SK-N-SH (cell line): ENCODE measurements at regions not wholly inside any gene's neighbourhood (a gene's known extent, or its start where the extent isn't known, plus 50 kb on each side); places are given as distances from the start of the nearest gene placed in this dataset.

Source experiments
- CTCF ChIA-PET: fragments of 300-600, 350-600 bp; formaldehyde crosslinking; extraction: SDS; loops from one replicate; lab custom pipeline; 2021; lab: Yijun Ruan, JAX
- POLR2A ChIA-PET: fragments of 350-600 bp; sonication (Branson Sonifier 250); formaldehyde crosslinking; extraction: SDS; loops from one replicate; lab custom pipeline; 2020; ENCODE audit warnings: antibody characterized with exemption, inconsistent platforms; lab: Yijun Ruan, JAX
- DNase-seq: peaks from one replicate; pipeline ENCODE4 v3.0.0; 2012
- H2AFZ ChIP-seq: fragments of 200-600 bp; sonication (generic); 2 replicates; pipeline ENCODE4 v1.8.1; 2016; ENCODE audit warnings: antibody characterized with exemption, mild to moderate bottlenecking, low read depth
- H3F3A ChIP-seq: fragments of 200-600 bp; sonication (generic); replicated peaks from 2 replicates; pipeline ENCODE3; 2016; ENCODE audit warnings: antibody characterized with exemption, mild to moderate bottlenecking; ENCODE audit not compliant: insufficient read depth
- H3K27ac ChIP-seq, 2 experiments: fragments of 200-500 bp in 1 of 2; fragments of 200-600 bp in 1 of 2; sonication (Bioruptor generic) in 1 of 2; sonication (generic), shearing (Covaris generic) in 1 of 2; 2 replicates each; pipeline versions ENCODE4 v1.5.1 to v1.6.1; 2014 to 2016; ENCODE audit warnings: low read depth in 2 of 2, inconsistent platforms in 1 of 2, low read length in 1 of 2, mild to moderate bottlenecking in 1 of 2, mixed read lengths in 1 of 2
- H3K27me3 ChIP-seq: fragments of 200-600 bp; sonication (generic), shearing (Covaris generic); 2 replicates; pipeline ENCODE4 v1.6.1; 2016; ENCODE audit warnings: mixed run types; ENCODE audit not compliant: insufficient read depth
- H3K36me3 ChIP-seq, 2 experiments: fragments of 200-500 bp in 1 of 2; fragments of 200-600 bp in 1 of 2; sonication (Bioruptor generic) in 1 of 2; sonication (generic) in 1 of 2; replicated peaks in 1 of 2; 2 replicates each; pipeline versions ENCODE3 to v1.5.1; 2014 to 2016; ENCODE audit warnings: low read length in 1 of 2, mild to moderate bottlenecking in 1 of 2; ENCODE audit not compliant: insufficient read depth in 2 of 2, control insufficient read depth in 1 of 2
- H3K4me1 ChIP-seq, 2 experiments: fragments of 200-500 bp in 1 of 2; fragments of 200-600 bp in 1 of 2; sonication (Bioruptor generic) in 1 of 2; sonication (generic), shearing (Covaris generic) in 1 of 2; 2 replicates each; pipeline versions ENCODE4 v1.5.1 to v1.6.1; 2014 to 2016; ENCODE audit warnings: low read depth in 1 of 2, low read length in 1 of 2, mixed run types in 1 of 2; ENCODE audit not compliant: insufficient read depth in 2 of 2, control insufficient read depth in 1 of 2
- H3K4me2 ChIP-seq: fragments of 200-600 bp; sonication (generic), shearing (Covaris generic); 2 replicates; pipeline ENCODE4 v1.6.1; 2017; ENCODE audit warnings: mixed run types
- H3K4me3 ChIP-seq, 2 experiments: fragments of 200-500 bp in 1 of 2; fragments of 200-600 bp in 1 of 2; sonication (Bioruptor generic) in 1 of 2; sonication (generic), shearing (Covaris generic) in 1 of 2; 2 replicates each; pipeline versions ENCODE4 v1.5.1 to v1.8.1; 2014 to 2016; ENCODE audit warnings: low read depth in 2 of 2, inconsistent platforms in 1 of 2, low read length in 1 of 2, mild to moderate bottlenecking in 1 of 2, mixed read lengths in 1 of 2, moderate library complexity in 1 of 2
- H3K79me2 ChIP-seq: fragments of 200-600 bp; sonication (generic); 2 replicates; pipeline ENCODE4 v1.8.1; 2017; ENCODE audit warnings: mild to moderate bottlenecking; ENCODE audit not compliant: insufficient read depth
- H3K9ac ChIP-seq: fragments of 200-600 bp; sonication (generic); 2 replicates; pipeline ENCODE4 v1.6.1; 2017; ENCODE audit warnings: mixed run types
- H3K9me2 ChIP-seq: fragments of 200-600 bp; sonication (generic); 2 replicates; pipeline ENCODE4 v1.6.1; 2017; ENCODE audit warnings: mixed run types
- H3K9me3 ChIP-seq: fragments of 200-600 bp; sonication (generic); 2 replicates; pipeline ENCODE4 v1.6.1; 2017; ENCODE audit warnings: mixed run types, mild to moderate bottlenecking, moderate library complexity
- H4K20me1 ChIP-seq: fragments of 200-600 bp; sonication (generic); 2 replicates; pipeline ENCODE4 v1.6.1; 2017; ENCODE audit warnings: mild to moderate bottlenecking, mixed run types; ENCODE audit not compliant: insufficient read depth
- CHD2 ChIP-seq: fragments of 150-350 bp; IDR thresholded peaks from 2 replicates; pipeline ENCODE4 v1.6.1; 2018; ENCODE audit warnings: low read length; ENCODE audit not compliant: partially characterized antibody
- EP300 ChIP-seq, 2 experiments: IDR thresholded peaks; 2 replicates each; pipeline versions ENCODE4 v1.4.0 to v1.6.1; 2012; ENCODE audit warnings: borderline replicate concordance in 1 of 2, low read depth in 1 of 2, low read length in 1 of 2
- FOSL2 ChIP-seq: IDR thresholded peaks from 2 replicates; pipeline ENCODE4 v1.4.0; 2012; ENCODE audit warnings: low read depth, mild to moderate bottlenecking, moderate library complexity, borderline replicate concordance
- FOXM1 ChIP-seq: IDR thresholded peaks from 2 replicates; pipeline ENCODE4 v1.4.0; 2012; ENCODE audit warnings: low read depth, mild to moderate bottlenecking
- GABPA ChIP-seq: IDR thresholded peaks from 2 replicates; pipeline ENCODE4 v1.4.0; 2012; ENCODE audit warnings: low read depth, mild to moderate bottlenecking
- JUND ChIP-seq: IDR thresholded peaks from 2 replicates; pipeline ENCODE4 v1.4.0; 2012
- MEF2A ChIP-seq: IDR thresholded peaks from 2 replicates; pipeline ENCODE4 v1.4.0; 2012; ENCODE audit warnings: low read depth, borderline replicate concordance
- POLR2AphosphoS5 ChIP-seq: IDR thresholded peaks from 2 replicates; pipeline ENCODE4 v1.6.1; 2012; ENCODE audit warnings: low read depth, low read length
- RAD21 ChIP-seq: IDR thresholded peaks from 2 replicates; pipeline ENCODE4 v1.6.1; 2012; ENCODE audit warnings: mild to moderate bottlenecking, low read length
- RXRA ChIP-seq: IDR thresholded peaks from 2 replicates; pipeline ENCODE4 v1.4.0; 2012; ENCODE audit warnings: low read depth, mild to moderate bottlenecking, borderline replicate concordance
- TCF12 ChIP-seq: IDR thresholded peaks from 2 replicates; pipeline ENCODE4 v1.4.0; 2012
- USF2 ChIP-seq: fragments of 150-350 bp; IDR thresholded peaks from 2 replicates; pipeline ENCODE4 v1.6.1; 2017; ENCODE audit warnings: antibody characterized with exemption, low read length, low read depth, borderline replicate concordance
- YY1 ChIP-seq: IDR thresholded peaks from 2 replicates; pipeline ENCODE4 v1.4.0; 2012; ENCODE audit warnings: low read depth, mild to moderate bottlenecking
- WGBS: methylation state at CpG from one replicate; pipeline ENCODE4 v1.1.6; 2017; ENCODE audit warnings: low lambda C conversion rate; 5-methylcytosine and 5-hydroxymethylcytosine counted together
- TF ChIP-seq, protein P1 (sequence below): IDR thresholded peaks from 2 replicates; pipeline ENCODE4 v1.4.0; 2012; ENCODE audit warnings: low read depth
- TF ChIP-seq, protein P2 (sequence below): fragments of 150-350 bp; IDR thresholded peaks from 2 replicates; pipeline ENCODE4 v1.6.1; 2016; ENCODE audit warnings: mild to moderate bottlenecking, low read depth, low read length
- TF ChIP-seq, protein P3 (sequence below): IDR thresholded peaks from 2 replicates; pipeline ENCODE4; 2012

GRCh38 chr7:38120076-38120475 is 58.0 kb upstream of the STARD3NL start (continued):
- TF ChIP-seq, protein P1, sequence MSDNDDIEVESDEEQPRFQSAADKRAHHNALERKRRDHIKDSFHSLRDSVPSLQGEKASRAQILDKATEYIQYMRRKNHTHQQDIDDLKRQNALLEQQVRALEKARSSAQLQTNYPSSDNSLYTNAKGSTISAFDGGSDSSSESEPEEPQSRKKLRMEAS, result no peak

DNA sequence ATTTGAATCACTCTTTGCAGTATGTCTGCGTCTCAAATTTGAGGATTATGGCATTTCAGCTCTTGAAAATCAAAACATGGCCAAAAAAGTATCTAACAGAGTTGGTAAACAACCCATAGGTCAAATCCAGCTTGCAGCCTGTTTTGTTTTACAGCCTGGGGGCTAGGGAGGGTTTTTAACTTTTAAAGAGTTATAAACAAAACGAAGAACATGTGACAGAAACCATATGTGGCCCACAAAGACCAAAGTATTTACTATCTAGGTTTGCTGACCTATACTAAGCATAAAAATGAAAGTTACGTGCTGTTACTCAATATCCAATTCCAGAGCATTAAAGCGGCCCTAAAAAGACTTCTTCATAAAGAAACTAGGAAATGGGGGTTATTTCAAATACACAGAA is 55.5 kb upstream of the STARD3NL start:
- Histone ChIP-seq H3F3A (peaks cover 4% of the 10 kb centered on the region), H2AFZ (no peak overlapping the region), H3K4me1 (no peaks in the 10 kb centered on the region), H3K9me2 (no peaks in the 10 kb centered on the region), H3K9ac (no peak overlapping the region), H3K27me3 (no peaks in the 10 kb centered on the region; the same call in 1 of the 2 replicates), H3K79me2 (no peaks in the 10 kb centered on the region), H4K20me1 (no peaks in the 10 kb centered on the region), H3K4me2 (no peak overlapping the region), H3K36me3 (no peaks in the 10 kb centered on the region), H3K27ac (no peak overlapping the region), H3K9me3 (no peaks in the 10 kb centered on the region; the same call in 1 of the 2 replicates), H3K4me3 (no peak overlapping the region)
- WGBS, result 31% methylated on average over 4 of the region's 4 CpGs
- no peak for DNase-seq
- no peak for TF ChIP-seq RXRA
- no peak for TF ChIP-seq MEF2A
- no peak for TF ChIP-seq POLR2AphosphoS5
- no peak for TF ChIP-seq YY1
- no peak for TF ChIP-seq JUND
- no peak for TF ChIP-seq FOSL2
- no peak for TF ChIP-seq FOXM1
- no peak for TF ChIP-seq CHD2
- TF ChIP-seq, protein P2, sequence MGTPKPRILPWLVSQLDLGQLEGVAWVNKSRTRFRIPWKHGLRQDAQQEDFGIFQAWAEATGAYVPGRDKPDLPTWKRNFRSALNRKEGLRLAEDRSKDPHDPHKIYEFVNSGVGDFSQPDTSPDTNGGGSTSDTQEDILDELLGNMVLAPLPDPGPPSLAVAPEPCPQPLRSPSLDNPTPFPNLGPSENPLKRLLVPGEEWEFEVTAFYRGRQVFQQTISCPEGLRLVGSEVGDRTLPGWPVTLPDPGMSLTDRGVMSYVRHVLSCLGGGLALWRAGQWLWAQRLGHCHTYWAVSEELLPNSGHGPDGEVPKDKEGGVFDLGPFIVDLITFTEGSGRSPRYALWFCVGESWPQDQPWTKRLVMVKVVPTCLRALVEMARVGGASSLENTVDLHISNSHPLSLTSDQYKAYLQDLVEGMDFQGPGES, result no peak
- no peak for TF ChIP-seq USF2
- TF ChIP-seq, protein P3, sequence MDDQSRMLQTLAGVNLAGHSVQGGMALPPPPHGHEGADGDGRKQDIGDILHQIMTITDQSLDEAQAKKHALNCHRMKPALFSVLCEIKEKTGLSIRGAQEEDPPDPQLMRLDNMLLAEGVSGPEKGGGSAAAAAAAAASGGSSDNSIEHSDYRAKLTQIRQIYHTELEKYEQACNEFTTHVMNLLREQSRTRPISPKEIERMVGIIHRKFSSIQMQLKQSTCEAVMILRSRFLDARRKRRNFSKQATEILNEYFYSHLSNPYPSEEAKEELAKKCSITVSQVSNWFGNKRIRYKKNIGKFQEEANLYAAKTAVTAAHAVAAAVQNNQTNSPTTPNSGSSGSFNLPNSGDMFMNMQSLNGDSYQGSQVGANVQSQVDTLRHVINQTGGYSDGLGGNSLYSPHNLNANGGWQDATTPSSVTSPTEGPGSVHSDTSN, result no peak
- no peak for TF ChIP-seq TCF12
- TF ChIP-seq GABPA, result no peak
- TF ChIP-seq RAD21, result no peak
- no peak for TF ChIP-seq EP300 (IDR thresholded peaks at IDR 0.05; ENCODE audit: borderline replicate concordance in 1 of 2, low read depth in 1 of 2, low read length in 1 of 2)
- ChIA-PET POLR2A (no interaction called here), CTCF (interaction anchor here (0.9 to 2.4 kb wide), 4 partner anchors 11 to 93 kb away, joined by 3 to 8 read pairs (median 4); no protein-coding TSS in a partner anchor)
